DMS153 treated with DMSO at 0.1 percent for 48 hours (cell line): ENCODE measurements at regions not wholly inside any gene's neighbourhood (a gene's known extent, or its start where the extent isn't known, plus 50 kb on each side); places are given as distances from the start of the nearest gene placed in this dataset.
A peak's percentile ranks its signal among the peaks of the same experiment; 100 is the strongest.
"Not testable (repeated sequence)": the region's sequence is repeated elsewhere in the genome, so short reads cannot be mapped to it uniquely, and the experiment has no call there.

Experiments
- DNase-seq: peaks from one replicate; lab custom pipeline; 2025; ENCODE audit not compliant: unreplicated experiment; lab: John Stamatoyannopoulos, UW

GRCh38 chr11:33530815-33531214 is 169.8 kb downstream of the C11orf91 start:
- no peak for DNase-seq

DNA sequence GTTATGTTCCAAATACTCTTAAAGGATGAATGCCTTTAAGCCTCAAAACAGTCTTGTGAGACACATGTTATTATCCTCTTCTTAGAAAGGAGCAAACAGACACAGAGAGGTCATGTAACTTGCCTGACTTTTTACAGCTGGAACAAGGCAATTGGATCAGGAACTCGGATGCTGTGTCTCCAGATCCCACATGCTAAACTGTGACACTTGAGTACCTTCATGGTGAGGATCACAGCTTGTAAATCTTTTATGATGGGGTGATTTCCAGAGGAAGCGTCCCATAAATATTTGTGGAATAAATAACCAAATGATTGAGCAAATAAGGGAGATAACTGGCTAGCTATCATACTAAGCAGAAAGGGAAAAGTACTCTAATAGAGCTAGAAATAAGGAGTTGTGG is 171.2 kb downstream of the C11orf91 start:
- DNase-seq: no peak

- not testable (repeated sequence) for DNase-seq
Measured at GRCh38 chr11:33527738-33528137, 172.9 kb downstream of the C11orf91 start.

DNA sequence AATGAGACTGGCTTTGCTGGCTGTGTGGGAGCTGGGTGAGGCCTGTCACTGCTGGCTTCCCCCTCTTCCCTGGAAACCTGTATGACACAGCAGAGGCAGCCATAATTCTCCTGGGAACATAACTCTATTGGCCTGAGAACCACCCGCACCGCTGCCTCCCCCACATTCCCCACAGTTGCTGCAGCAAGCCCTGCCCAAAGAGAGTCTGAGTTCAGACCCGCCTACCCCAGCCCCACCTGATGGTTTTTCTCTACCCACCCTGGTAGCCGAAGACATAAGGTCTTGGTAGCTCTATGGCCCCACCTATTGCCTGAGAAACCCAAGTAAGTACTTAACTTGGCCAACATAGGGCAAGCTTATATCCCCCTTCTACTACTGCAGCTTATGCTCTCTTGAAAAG is 174.8 kb downstream of the C11orf91 start:
- no peak for DNase-seq

- no peak for DNase-seq
Measured at GRCh38 chr11:33521384-33521783, 179.2 kb downstream of the C11orf91 start.

GRCh38 chr11:33520112-33520511 is 180.5 kb downstream of the C11orf91 start:
- no peak for DNase-seq

DNA sequence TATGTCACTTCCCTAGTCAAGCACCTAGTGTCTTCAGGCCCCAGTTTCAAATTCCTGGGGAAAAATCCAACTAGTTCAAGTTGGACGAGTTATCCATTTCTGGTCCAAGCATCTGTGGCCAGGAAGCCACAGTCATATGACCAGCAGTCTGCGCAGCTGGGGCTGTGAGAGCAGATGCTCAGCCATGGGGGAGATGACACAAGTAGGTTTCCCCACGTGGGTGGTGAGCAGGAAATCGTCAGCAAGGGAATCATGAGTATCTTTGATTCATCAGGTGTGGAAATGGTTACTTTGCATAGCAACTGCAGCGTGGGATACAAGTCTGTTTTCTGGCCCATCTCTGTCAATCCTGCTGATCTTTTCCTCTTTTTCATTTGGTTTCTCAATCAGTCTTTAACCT is 185.3 kb downstream of the C11orf91 start:
- DNase-seq: no peak

GRCh38 chr11:33514079-33514925 is 186.3 kb downstream of the C11orf91 start:
- DNase-seq: no peak

- DNase-seq: no peak
Measured at GRCh38 chr11:33509632-33510031, 191.0 kb downstream of the C11orf91 start.

GRCh38 chr11:33507967-33508366 is 192.7 kb downstream of the C11orf91 start:
- DNase-seq: no peak

GRCh38 chr11:33507356-33507755 is 193.3 kb downstream of the C11orf91 start:
- no peak for DNase-seq

- DNase-seq: no peak
Measured at GRCh38 chr11:33505093-33505492, 195.5 kb downstream of the C11orf91 start.

DNA sequence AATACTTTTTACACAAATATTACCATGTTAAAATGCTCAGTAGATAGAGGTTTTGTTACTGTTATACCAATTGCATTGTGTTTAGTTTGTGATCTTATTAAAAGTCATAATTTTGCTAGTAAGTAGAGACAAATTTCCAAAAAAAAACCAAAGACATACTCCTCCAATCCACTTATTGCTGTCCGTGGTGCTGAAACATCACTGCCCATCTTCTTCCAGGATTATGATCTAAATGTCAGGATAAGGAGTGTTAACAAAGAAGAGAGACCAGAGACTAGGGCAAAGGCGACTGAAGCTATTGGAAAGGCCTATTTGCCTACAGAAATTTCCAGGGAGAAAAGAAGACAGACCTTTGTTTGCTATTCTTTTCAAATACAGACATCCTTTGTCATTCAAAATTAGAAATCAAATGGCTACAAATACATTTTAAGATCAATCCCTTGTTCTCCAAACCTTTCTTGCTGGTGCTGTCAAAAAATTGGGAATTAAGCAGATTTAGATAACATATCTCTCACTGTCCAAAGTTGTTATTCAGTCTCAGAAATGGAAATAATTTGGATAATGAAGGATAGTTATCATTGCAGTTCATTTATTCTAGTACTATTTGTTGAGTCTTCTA is 199.7 kb downstream of the C11orf91 start:
- no peak for DNase-seq

GRCh38 chr11:33500332-33500731 is 200.3 kb downstream of the C11orf91 start:
- DNase-seq: no peak

- DNase-seq: no peak
Measured at GRCh38 chr11:33492596-33492995, 208.0 kb downstream of the C11orf91 start.

DNA sequence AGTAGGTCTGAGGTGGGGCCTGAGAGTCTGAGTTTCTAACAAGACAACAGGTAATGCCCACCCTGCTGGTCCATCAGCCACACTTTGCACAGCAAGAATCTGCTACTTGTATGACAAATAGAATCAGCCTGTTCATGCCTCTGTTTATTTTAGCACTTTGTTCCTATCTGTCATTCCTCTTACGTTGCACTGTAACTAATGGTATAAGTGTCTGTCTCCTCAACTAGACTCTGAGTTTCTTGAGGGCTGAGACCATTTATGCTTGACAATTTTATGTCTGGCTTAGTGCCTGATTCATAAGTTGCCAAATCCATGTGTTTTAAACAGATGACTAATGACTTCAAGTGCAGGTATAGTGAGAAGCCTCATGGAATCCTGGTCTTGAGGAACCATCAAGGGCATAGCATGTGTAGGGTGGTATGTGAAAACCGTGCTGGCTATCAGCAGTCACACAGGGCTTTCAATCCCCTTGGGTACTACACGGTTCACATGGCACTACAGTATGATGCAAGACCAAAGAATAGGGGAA is 209.7 kb downstream of the C11orf91 start:
- DNase-seq: no peak

- DNase-seq: no peak
Measured at GRCh38 chr11:33488971-33489370, 211.7 kb downstream of the C11orf91 start.

DNA sequence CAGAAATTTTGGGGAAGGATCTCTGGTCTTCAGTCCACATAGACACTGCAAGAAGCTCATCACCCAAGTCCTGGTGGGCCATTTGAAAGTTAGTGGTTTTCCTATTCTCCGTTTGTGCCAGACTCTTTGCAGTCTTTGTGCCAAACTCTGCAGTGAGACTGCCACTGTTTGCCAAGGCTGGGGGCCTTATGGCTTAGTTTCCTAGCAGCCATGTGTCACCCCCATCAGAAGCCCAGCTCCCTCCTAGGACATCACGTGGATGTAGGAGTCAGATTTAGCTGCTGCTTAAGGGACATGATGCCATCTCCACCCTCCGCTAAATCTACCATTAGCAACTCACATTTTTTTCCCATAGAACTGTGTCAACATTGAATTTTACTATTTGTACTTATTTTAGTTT is 220.0 kb downstream of the C11orf91 start:
- DNase-seq: no peak

GRCh38 chr11:33479231-33479630 is 221.4 kb downstream of the C11orf91 start:
- no peak for DNase-seq

DNA sequence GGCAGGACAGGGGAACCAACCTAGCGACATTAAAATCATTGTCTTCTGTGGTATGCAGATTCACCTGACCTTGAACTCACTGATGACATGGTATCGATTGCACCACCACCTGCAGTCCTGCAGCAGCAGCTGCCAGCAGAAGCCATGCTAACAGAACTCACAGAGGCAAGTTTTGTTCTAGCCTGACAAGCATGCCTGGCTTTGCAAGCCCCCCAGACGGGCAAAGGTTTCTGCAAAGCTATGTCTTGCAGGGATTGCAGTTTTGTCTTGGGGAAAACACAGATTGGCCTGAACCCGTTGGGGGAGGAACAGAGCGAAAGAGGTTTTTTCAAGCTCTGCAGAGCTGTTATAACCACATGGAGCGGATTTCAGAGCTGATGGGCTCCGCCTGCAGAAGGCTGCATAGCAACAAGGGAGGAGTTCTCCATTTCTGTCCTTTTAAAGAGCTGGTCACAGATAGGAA is 221.0 kb downstream of the HIPK3 start:
- no peak for DNase-seq

GRCh38 chr11:33476945-33477606 is 219.9 kb downstream of the HIPK3 start:
- no peak for DNase-seq

DNA sequence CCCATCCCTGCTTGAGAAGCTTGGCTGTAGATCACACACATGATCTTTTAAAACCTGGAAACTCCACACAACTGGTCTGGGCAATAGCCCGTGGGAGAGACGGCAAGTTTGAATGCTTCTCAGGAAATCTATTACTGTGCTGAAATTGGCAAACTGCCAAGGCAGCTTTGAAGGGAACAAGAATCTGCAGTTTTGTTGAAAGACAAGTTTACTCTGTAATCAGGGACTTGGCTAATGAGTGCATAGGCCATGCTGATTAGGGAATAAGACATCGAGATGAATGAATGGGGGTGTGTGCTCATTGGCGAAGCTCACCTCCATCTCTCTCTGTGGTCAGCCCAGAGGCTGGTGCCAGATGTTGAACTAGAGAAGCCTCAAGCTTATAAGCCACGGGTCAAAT is 218.8 kb downstream of the HIPK3 start:
- DNase-seq: peak; percentile 46
